ENCODE measurements at regions not wholly inside any gene's neighbourhood (a gene's known extent, or its start where the extent isn't known, plus 50 kb on each side); places are given as distances from the start of the nearest gene placed in this dataset.
"Not testable (repeated sequence)": the region's sequence is repeated elsewhere in the genome, so short reads cannot be mapped to it uniquely, and the experiment has no call there.

- DNase-seq (ENCODE audit: low read depth), result no peak
Observed at GRCh38 chr6:6748001-6748400, 159.5 kb downstream of the LY86 start.

DNA sequence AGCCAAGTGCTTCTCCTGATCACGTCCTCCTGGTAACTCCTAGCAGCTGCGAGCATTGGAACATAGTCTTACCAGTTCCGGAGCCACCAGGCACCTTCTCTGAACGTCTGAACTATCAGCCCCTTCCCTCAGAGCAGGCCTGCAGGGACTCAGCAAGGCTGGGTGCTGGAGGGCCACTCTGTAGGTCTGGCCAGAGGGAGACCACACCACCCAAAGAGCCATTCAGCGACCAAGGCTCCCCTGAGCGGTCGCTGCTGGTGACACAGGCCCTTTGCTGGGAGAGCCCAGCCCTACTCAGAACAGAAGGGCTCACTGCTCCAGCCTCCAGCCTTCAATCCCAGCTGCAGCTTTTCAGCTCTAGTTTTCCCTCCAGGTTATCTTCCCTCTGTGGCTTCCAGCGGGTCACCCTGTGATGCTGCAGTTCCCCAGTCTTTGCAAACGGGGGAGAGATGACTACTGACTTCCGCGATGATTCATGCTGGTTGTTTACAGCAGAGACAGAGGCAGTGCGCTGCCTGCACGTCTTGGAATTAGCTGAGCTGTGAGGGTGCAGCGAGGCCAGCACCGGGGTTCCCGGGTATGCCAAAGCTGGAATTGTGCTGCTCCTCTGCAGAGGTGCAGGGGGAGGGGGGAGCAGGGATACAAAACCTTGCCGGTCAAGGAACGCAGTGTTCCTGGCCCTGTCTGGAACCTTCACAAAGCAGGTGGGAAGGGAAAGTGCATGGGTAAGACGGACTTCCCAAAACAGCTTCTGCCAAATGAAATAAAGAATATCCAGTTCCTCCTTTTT is 161.4 kb downstream of the LY86 start:
- no peak for DNase-seq (ENCODE audit: low read depth)

GRCh38 chr6:6750594-6751265 is 162.2 kb downstream of the LY86 start:
- DNase-seq (ENCODE audit: low read depth), result no peak

GRCh38 chr6:6751266-6751596 is 162.7 kb downstream of the LY86 start:
- no peak for DNase-seq (ENCODE audit: low read depth)

DNA sequence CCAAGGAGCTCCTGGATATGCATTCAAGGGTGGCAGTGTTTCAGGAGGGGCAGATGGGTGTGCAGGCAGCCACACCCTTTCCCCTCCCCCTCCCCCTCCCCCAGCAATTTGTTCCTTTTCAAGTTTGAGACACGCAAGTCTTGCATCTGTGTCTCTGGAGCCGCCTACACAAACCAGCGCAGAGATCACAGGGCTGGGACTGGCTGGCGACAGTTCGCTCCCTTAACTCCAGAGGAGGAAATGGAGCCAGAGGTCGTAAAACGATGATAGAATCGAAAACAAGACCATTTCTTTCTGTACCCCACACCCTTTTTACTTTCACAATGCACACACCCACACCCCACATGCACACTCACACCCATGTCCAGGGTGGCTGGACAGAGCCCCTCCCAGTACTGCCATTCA is 163.1 kb downstream of the LY86 start:
- no peak for DNase-seq (ENCODE audit: low read depth)

DNA sequence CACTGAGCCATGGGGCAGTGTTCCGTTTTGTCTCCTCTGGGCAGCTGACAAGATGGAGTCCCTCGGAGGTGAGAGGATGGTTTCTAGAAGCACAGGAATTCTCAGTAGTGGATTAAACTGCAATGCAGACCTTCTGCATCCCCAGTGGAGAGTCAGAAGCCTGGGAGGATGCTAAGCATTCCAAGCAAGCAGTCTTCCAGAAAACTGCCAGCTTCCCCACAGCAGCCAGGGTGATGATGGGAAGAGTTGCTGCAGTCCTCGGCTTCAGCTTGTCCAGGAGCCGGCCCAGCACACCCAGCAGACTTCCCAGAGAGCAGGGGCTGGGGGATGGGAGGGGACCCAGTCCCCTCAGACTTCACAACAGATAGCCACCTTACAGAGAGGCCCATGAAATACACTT is 163.6 kb downstream of the LY86 start:
- DNase-seq (ENCODE audit: low read depth), result no peak

DNA sequence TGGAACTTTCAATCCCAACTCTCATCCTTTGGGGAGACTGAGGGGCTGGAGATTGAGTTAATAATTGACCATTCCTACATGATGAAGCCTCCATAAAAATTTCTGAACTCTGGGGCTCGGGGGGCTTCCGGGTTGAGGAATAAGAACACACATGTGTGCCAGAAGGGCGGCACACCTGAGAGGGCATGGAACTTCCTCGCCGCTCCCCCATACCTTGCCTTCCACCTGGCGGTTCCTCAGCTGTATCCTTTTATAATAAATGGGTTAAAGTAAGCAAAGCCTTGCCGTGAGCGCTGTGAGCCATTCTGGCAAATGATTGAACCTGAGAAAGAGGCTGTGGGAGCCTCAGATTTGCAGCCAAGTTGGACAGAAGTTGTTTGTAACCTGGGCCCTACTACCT is 164.8 kb downstream of the LY86 start:
- DNase-seq (ENCODE audit: low read depth), result no peak

DNA sequence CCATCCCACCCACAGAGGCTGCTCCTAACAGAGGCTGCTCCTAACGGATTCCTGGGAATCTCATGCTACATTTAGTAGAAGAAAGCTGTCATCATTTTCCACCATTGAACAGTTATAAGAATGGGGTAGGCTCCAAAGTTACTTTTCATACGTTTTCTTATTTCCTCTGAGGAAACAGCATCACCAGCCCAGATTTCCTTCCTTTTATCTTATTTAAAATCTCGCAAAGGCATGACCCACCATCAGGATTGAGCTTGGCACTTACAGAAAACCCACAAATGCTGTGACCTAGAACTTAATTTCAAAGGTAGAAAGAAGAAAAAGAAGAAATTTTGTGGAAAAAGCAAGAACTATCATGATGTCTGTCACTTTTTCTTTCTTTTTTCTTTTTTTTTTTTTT is 168.0 kb downstream of the LY86 start:
- no peak for DNase-seq (ENCODE audit: low read depth)

- no peak for DNase-seq (ENCODE audit: low read depth)
Observed at GRCh38 chr6:6758546-6758914, 170.0 kb downstream of the LY86 start.

GRCh38 chr6:6758915-6759654 is 170.6 kb downstream of the LY86 start:
- no peak for DNase-seq (ENCODE audit: low read depth)

DNA sequence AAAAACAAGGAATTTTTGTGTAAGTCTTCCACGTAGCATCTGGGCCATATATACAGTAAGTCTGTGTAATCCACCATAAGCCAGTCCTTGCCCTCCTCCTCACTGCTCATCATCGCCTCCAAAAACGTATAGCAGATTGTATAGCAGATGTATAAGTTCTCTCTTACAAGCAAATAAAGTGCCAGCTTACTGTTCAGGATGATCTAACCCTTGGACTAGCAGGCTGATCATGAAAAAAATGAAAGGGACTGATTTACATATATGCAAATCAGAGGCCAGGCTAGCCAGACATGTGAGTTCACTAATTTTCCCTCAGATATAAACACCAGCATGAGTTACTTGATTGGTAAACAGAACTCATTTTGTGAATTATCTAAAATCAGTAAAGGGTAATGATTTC is 171.5 kb downstream of the LY86 start:
- DNase-seq (ENCODE audit: low read depth), result no peak

GRCh38 chr6:6762566-6762965 is 174.0 kb downstream of the LY86 start:
- DNase-seq (ENCODE audit: low read depth), result not testable (repeated sequence)

DNA sequence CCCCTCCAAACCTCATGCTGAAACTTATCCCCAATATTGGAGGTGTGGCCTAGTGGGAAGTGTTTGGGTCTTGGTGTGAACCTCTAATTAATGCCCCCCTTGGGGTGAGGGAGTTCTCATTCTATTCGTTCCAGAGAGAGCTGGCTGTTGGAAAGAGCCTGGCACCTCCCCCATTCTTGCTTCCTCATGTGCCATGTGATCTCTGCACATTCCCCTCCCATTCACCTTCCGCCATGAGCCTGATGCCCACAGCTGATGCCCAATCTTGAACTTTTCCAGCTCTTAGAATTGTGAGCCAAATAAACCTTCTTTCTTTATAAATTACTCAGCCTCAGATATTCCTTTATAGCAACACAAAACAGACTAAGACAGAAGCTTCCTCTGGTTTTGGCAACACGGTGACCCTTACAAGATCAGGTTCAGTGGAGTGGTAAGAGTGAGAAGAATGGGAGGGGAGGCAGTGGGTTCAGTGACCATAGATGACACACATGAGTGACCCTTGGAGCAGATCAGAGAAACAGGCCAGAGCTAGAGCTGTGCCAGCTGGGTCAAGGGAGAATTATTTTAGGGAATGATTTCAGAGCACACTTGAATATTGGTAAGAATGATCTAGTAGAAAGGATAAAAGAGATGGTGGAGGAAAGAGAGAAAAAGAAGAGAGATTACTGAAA is 176.4 kb downstream of the LY86 start:
- DNase-seq (ENCODE audit: low read depth), result no peak

DNA sequence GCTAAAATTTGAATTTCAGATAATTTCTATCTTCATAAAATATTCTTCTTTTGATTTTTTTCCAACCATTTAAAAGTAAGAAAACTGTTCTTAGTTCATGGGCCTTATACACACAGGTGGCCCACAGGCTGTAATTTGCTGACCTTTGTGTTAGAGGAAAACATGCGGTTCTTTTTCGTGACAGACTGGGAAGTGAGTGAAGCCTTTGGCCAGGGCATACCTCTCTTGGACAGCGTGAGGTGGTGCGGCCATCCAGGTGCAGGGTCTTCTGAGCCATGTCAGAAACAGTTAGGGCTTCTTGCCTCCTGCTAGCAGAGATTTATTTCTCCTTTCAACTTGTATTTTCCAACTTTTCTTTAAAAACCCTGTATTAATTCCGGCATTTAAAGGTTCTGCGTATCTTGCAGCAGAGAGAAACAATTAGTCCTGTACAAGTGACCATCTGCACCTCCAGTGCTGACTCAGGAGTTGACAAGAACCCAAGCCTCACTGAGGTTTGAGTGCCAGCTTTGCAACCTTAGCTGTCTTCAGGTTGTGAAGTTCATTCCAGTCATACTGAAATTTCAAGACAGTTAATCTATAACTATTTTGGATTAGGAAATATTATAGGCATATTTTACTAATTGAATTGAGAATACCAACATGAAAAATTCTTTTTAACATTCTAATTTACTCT is 177.8 kb downstream of the LY86 start:
- DNase-seq (ENCODE audit: low read depth), result no peak

GRCh38 chr6:6769466-6769865 is 180.9 kb downstream of the LY86 start:
- no peak for DNase-seq (ENCODE audit: low read depth)

- DNase-seq (ENCODE audit: low read depth), result no peak
Observed at GRCh38 chr6:6771224-6771945, 182.9 kb downstream of the LY86 start.

GRCh38 chr6:6771964-6772363 is 183.4 kb downstream of the LY86 start:
- DNase-seq (ENCODE audit: low read depth), result no peak

GRCh38 chr6:6772751-6773150 is 184.2 kb downstream of the LY86 start:
- DNase-seq (ENCODE audit: low read depth), result no peak

- DNase-seq (ENCODE audit: low read depth), result no peak
Observed at GRCh38 chr6:6775074-6775473, 186.6 kb downstream of the LY86 start.

DNA sequence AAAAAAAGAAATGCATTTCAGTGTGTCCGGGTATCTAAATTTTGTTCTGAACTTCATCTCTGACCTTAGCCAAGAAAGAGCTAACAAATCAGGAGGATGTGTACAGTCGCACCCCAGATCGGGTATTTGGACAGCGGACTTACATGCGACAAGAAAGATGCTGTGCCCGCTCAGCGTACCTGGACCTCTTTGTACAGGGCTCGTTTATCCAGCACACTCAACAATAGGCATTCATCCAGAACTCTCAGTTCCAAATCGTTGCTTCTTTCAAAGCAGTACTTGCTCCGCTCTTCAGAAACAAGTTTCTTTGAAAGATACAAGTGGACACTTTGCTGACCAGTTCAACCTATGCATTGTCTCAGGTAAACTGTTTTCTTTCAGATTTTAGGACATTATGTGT is 191.7 kb downstream of the LY86 start:
- no peak for DNase-seq (ENCODE audit: low read depth)

- no peak for DNase-seq (ENCODE audit: low read depth)
Observed at GRCh38 chr6:6781172-6781872, 192.8 kb downstream of the LY86 start.

Data from stimulated activated CD8-positive, alpha-beta memory T cell treated with anti-CD3 and anti-CD28 coated beads, Interleukin-15, amount 100 ng/mL, for 1 hour (primary cell).